ENCODE measurements at regions not wholly inside any gene's neighbourhood (a gene's known extent, or its start where the extent isn't known, plus 50 kb on each side); places are given as distances from the start of the nearest gene placed in this dataset.

DNA sequence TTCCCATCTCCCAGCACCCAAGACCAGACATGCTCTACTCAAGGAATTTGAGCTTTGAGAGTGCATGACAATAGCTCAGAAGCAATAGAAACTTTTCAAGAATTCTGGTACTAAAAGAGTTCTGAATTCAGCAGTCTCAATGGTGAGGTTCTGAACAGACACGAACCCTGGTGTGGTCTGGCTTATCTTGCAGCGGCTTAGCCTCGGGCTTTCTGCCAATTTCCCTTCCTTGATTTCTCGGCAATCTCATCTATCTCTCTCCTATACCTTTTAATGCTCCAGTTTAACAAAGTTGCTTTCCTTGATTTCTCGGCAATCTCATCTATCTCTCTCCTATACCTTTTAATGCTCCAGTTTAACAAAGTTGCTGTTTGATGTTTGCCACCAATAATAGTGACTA, 174.6 kb downstream of the SPRY2 start:
- H3K9me3 ChIP-seq (ENCODE audit: low read depth, low read length): no peaks in the 10 kb centered on the region
- H3K4me1 ChIP-seq (ENCODE audit: insufficient read depth, low read length): no peaks in the 10 kb centered on the region
- H3K36me3 ChIP-seq (ENCODE audit: insufficient read depth, low read length): no peaks in the 10 kb centered on the region
- no peak for DNase-seq (ENCODE audit: insufficient read length, low spot score, missing footprints)
- TF ChIP-seq, protein P1, sequence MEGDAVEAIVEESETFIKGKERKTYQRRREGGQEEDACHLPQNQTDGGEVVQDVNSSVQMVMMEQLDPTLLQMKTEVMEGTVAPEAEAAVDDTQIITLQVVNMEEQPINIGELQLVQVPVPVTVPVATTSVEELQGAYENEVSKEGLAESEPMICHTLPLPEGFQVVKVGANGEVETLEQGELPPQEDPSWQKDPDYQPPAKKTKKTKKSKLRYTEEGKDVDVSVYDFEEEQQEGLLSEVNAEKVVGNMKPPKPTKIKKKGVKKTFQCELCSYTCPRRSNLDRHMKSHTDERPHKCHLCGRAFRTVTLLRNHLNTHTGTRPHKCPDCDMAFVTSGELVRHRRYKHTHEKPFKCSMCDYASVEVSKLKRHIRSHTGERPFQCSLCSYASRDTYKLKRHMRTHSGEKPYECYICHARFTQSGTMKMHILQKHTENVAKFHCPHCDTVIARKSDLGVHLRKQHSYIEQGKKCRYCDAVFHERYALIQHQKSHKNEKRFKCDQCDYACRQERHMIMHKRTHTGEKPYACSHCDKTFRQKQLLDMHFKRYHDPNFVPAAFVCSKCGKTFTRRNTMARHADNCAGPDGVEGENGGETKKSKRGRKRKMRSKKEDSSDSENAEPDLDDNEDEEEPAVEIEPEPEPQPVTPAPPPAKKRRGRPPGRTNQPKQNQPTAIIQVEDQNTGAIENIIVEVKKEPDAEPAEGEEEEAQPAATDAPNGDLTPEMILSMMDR (IDR thresholded peaks at IDR 0.05; ENCODE audit: extremely low read depth, low read depth, low read length): no peak
- H3K4me3 ChIP-seq (ENCODE audit: insufficient read depth, low read length): no peak overlapping the region
- no peak overlapping the region for H3K4me2 ChIP-seq (ENCODE audit: insufficient read depth, low read length)
- H4K20me1 ChIP-seq (ENCODE audit: insufficient read depth, low read length): no peaks in the 10 kb centered on the region
- H3K79me2 ChIP-seq (ENCODE audit: insufficient read depth, low read length): no peaks in the 10 kb centered on the region
- no peak overlapping the region for H2AFZ ChIP-seq (ENCODE audit: low read length)
- H3K27me3 ChIP-seq (ENCODE audit: insufficient read depth, low read length): no peaks in the 10 kb centered on the region
- H3K27ac ChIP-seq (ENCODE audit: low read depth, low read length): no peak overlapping the region

DNA sequence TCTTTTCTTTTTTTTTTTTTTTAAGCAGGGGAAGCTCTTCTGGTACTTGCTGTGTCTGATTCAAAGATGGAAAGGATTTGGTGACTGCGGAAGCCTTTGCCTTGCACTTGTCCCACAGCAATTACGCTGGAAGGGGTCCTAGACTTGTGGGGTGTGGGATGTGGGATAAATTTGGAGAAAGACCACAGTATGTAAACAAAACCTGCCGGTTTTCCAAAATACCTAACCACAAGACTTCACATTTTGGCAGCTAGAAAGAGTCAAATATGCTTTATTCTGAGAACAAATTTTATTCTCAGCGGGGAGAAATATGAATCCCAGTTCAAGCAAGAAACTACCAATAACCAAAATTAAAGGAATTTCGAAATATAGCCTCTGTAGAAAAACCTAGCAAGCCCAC, 176.5 kb downstream of the SPRY2 start:
- Histone ChIP-seq H3K9me3 (ENCODE audit: low read depth, low read length) (no peaks in the 10 kb centered on the region), H3K4me2 (ENCODE audit: insufficient read depth, low read length) (no peak overlapping the region), H3K4me3 (ENCODE audit: insufficient read depth, low read length) (no peak overlapping the region), H3K27me3 (ENCODE audit: insufficient read depth, low read length) (no peaks in the 10 kb centered on the region), H2AFZ (ENCODE audit: low read length) (no peak overlapping the region), H3K79me2 (ENCODE audit: insufficient read depth, low read length) (no peaks in the 10 kb centered on the region), H4K20me1 (ENCODE audit: insufficient read depth, low read length) (no peaks in the 10 kb centered on the region), H3K27ac (ENCODE audit: low read depth, low read length) (no peak overlapping the region), H3K36me3 (ENCODE audit: insufficient read depth, low read length) (no peaks in the 10 kb centered on the region), H3K4me1 (ENCODE audit: insufficient read depth, low read length) (no peaks in the 10 kb centered on the region)
- TF ChIP-seq, protein P1 (IDR thresholded peaks at IDR 0.05; ENCODE audit: extremely low read depth, low read depth, low read length): no peak
- no peak for DNase-seq (ENCODE audit: insufficient read length, low spot score, missing footprints)

DNA sequence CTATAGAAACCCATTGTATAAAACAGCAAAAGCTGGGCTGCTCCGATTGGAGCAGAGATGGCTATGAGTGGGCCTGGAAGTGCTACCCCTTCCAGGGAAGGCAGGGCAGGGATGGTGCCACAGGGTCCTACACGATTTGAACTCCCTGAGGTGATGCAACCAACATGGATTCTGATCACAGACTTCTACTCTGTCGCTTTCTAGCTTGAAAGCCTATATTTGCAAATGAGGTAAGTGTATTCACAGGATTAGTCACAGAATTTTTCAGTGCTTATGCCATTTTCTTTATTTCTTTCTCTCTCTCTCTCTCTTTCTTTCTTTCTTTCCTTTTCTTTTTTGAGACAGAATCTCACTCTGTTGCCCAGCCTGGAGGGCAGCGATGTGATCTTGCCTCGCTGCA, 179.0 kb downstream of the SPRY2 start:
- Histone ChIP-seq H3K79me2 (ENCODE audit: insufficient read depth, low read length) (no peaks in the 10 kb centered on the region), H3K36me3 (ENCODE audit: insufficient read depth, low read length) (no peaks in the 10 kb centered on the region), H3K4me2 (ENCODE audit: insufficient read depth, low read length) (no peak overlapping the region), H3K27me3 (ENCODE audit: insufficient read depth, low read length) (no peaks in the 10 kb centered on the region), H4K20me1 (ENCODE audit: insufficient read depth, low read length) (no peaks in the 10 kb centered on the region), H3K27ac (ENCODE audit: low read depth, low read length) (no peak overlapping the region), H3K4me3 (ENCODE audit: insufficient read depth, low read length) (no peak overlapping the region), H2AFZ (ENCODE audit: low read length) (peak overlapping the region; percentile 89), H3K9me3 (ENCODE audit: low read depth, low read length) (no peaks in the 10 kb centered on the region), H3K4me1 (ENCODE audit: insufficient read depth, low read length) (peaks cover 5% of the 10 kb centered on the region)
- DNase-seq (ENCODE audit: insufficient read length, low spot score, missing footprints): peak; percentile 70
- TF ChIP-seq, protein P1 (IDR thresholded peaks at IDR 0.05; ENCODE audit: extremely low read depth, low read depth, low read length): no peak

DNA sequence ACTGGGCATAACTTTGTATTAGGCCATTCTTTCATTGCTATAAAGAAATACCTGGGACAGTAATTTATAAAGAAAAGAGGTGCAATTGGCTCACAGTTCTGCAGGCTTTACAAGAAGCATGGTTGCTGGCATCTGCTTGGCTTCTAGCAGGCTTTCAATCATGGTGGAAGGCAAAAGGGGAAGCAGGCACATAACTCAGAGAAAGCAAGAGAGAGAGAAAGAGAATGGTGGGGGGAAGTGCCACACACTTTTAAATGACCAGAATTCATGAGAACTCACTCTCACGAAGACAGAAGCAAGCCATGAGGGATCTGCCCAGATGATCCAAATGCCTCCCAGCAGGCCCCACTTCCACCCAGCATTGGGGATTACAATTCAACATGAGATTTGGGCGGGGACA, 179.7 kb downstream of the SPRY2 start:
- Histone ChIP-seq H3K4me3 (ENCODE audit: insufficient read depth, low read length) (no peak overlapping the region), H3K9me3 (ENCODE audit: low read depth, low read length) (no peaks in the 10 kb centered on the region), H3K4me2 (ENCODE audit: insufficient read depth, low read length) (no peak overlapping the region), H3K4me1 (ENCODE audit: insufficient read depth, low read length) (peaks cover 5% of the 10 kb centered on the region), H4K20me1 (ENCODE audit: insufficient read depth, low read length) (no peaks in the 10 kb centered on the region), H3K27ac (ENCODE audit: low read depth, low read length) (no peak overlapping the region), H2AFZ (ENCODE audit: low read length) (peak overlapping the region; percentile 3), H3K27me3 (ENCODE audit: insufficient read depth, low read length) (no peaks in the 10 kb centered on the region), H3K36me3 (ENCODE audit: insufficient read depth, low read length) (no peaks in the 10 kb centered on the region), H3K79me2 (ENCODE audit: insufficient read depth, low read length) (no peaks in the 10 kb centered on the region)
- TF ChIP-seq, protein P1 (IDR thresholded peaks at IDR 0.05; ENCODE audit: extremely low read depth, low read depth, low read length): no peak
- no peak for DNase-seq (ENCODE audit: insufficient read length, low spot score, missing footprints)
